ENCODE measurements at regions not wholly inside any gene's neighbourhood (a gene's known extent, or its start where the extent isn't known, plus 50 kb on each side); places are given as distances from the start of the nearest gene placed in this dataset.

DNA sequence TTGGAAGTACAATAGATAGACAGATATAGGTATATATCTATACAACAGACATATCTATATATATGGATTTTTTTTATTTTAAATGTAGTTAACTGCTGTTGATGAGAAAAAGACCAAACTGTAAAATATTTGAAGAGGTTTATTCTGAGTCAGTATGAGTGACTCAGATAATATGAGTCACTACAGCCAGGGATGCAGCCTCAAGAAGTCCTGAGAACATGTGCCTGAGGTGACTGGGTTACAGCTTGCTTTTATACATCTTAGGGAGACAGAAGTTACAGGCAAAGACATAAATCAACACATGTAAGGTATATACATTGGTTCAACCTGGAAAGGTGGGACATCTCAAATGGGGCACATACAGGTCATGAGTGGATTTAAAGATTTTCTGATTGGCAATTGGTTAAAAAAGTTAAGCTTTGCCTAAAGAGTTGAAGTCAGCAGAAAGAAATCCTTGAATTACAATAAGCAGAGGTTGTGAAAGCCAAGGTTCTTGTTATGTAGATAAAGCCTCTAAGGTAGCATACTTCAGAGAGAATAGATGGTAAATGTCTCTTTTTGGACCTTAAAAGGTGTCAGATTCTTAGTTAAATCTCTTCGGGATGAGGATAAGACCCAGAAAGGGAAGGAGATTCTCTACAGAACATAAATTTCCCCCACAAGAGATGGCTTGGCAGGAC is 149.9 kb downstream of the RBM43 start:
- ATAC-seq (no peak), DNase-seq (no peak)
- Mint-ChIP-seq H3K9me3 (no peaks in the 10 kb centered on the region), H3K27ac (no peak overlapping the region), H3K4me1 (no peaks in the 10 kb centered on the region), H3K4me3 (no peak overlapping the region), H3K27me3 (peaks cover 20% of the 10 kb centered on the region)

DNA sequence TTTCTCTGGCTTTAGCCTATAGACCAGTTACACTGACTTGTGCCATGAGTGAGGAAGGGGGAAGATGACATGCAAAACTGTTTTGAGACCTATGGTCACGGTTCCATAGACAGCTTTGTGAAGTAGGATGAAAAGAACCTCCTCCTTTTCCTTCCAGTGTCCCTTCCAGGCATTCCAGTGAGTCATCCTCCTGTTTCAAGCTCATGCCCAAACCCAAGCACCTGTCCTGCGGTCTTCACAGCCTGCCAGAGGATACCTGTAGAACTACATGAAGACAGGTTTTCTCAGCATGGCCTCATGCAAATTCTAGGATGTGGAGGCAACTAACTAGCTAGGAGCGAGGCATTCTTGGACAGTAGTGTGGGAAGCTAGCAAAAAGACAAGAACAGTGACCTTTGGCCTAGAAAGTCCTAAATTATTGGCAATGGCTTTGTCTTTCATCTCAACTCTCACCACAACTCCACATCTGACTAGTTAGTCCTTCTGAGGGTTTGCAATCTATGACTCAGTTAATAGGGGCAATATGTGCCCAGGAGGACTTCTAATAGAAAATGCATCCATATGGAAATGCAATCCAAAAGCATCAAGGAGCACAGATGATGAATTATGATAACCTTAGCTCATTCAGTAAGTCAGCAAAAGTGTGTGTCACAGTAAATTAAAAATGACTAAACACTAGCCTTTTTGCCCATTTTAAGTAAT is 154.7 kb downstream of the RBM43 start:
- H3K27me3 Mint-ChIP-seq: no peaks in the 10 kb centered on the region
- no peaks in the 10 kb centered on the region for H3K9me3 Mint-ChIP-seq
- no peak overlapping the region for H3K4me3 Mint-ChIP-seq
- no peak overlapping the region for H3K27ac Mint-ChIP-seq
- ATAC-seq (no peak), DNase-seq (no peak)
- no peaks in the 10 kb centered on the region for H3K4me1 Mint-ChIP-seq

DNA sequence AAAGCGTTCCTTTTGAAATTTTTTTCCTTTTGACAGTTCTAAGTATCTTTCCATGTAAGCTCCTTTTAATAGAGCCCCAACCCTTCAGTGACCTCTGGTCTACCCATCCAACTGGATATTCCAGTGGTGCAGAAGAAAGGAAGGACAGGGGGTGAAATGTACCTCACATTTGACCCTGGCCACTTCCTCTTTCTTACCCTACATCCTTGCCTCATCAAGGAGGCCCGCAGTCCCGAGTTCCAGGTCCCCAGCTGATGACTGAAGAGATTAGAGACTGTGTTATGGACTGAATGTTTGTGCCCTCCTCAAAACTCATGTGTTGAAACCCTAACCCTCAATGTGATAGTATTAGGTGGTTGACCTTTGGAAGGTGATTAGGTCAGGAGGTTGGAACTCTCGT is 158.1 kb downstream of the RBM43 start:
- no peak for DNase-seq
- no peaks in the 10 kb centered on the region for H3K27me3 Mint-ChIP-seq
- H3K4me3 Mint-ChIP-seq: no peak overlapping the region
- H3K9me3 Mint-ChIP-seq: no peaks in the 10 kb centered on the region
- H3K4me1 Mint-ChIP-seq: no peaks in the 10 kb centered on the region
- no peak for ATAC-seq
- H3K27ac Mint-ChIP-seq: no peak overlapping the region

DNA sequence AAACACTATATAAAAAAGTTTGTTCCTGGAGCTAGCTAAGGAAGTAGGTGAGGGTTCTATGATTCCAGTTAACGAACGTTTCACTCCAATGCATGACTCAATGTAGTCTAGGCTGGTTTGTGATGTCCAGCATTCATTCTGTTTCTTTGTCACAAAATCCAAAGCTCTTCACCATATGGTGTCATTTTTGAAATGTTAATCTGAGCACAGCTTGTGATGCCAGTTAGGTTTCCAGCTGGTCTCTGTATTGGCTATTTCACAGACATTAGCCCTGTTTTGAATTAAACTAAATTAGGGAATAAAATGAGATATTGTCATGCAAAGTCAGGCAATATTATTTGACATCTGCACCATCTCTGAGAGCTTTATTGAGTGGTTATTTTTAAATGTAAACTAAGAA is 159.4 kb downstream of the RBM43 start:
- no peak overlapping the region for H3K27ac Mint-ChIP-seq
- H3K4me1 Mint-ChIP-seq: no peaks in the 10 kb centered on the region
- H3K9me3 Mint-ChIP-seq: no peaks in the 10 kb centered on the region
- ATAC-seq: no peak
- H3K4me3 Mint-ChIP-seq: no peak overlapping the region
- DNase-seq: no peak
- H3K27me3 Mint-ChIP-seq: peaks cover 5% of the 10 kb centered on the region

DNA sequence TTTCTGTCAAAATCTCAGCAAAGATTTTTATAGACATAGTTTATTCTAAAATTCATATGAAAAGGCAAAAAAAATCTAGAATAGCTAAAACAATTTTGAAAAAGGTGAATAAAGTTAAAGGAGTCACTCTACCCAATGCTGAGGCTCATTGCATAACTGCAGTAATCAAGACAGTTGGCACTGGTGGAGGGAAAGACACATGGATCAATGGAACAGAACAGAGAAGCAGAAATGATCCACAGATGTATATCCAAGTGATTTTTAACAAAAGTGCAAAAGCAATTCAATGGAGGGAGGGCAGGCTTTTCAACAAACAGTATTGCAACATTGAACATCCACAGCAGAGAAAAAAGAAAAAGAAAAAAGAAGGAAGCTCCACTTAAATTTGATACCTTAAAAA is 162.8 kb downstream of the RBM43 start:
- Mint-ChIP-seq H3K27me3 (peaks cover 13% of the 10 kb centered on the region), H3K27ac (no peak overlapping the region), H3K4me1 (no peaks in the 10 kb centered on the region), H3K9me3 (no peaks in the 10 kb centered on the region), H3K4me3 (no peak overlapping the region)
- DNase-seq (no peak), ATAC-seq (no peak)

DNA sequence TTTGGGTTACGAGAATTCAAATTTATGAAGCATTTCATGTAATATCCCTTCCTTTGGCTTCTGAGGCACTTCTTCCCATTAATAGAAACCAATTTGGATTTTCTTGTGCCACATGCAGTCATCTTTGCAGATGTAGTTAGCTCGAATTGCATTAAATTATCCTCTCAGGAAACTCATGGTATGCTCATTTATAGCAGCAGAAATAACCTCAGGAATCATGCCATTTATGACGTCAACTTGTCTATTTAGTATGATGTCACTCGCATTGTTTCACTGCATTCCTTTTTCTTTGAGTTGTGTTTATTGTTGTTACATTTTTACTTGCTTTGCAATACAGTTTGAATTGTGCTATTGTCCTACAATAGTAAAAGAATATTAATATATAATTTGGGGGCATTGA is 163.8 kb downstream of the RBM43 start:
- ATAC-seq: no peak
- H3K27ac Mint-ChIP-seq: no peak overlapping the region
- H3K27me3 Mint-ChIP-seq: peaks cover 13% of the 10 kb centered on the region
- H3K9me3 Mint-ChIP-seq: no peaks in the 10 kb centered on the region
- H3K4me3 Mint-ChIP-seq: no peak overlapping the region
- DNase-seq: no peak
- no peaks in the 10 kb centered on the region for H3K4me1 Mint-ChIP-seq

DNA sequence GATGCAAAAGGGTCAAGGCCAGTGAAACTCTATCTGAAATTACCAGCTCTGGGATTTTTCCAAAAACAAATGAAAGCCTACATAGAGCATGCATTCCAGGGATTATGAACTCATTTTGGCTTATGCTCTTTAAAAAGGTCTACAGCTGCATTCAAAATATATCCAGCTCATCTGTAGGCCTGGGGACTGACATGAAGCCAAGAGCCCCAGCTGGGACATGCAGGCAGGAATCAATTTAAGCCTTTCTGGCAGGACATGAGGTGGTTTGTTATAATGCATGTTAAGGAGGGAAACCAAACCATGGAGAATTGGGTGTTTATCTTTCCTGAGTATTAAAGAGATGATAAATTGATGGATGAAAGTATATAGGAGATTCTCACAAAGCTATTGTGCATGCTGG is 164.5 kb downstream of the RBM43 start:
- no peaks in the 10 kb centered on the region for H3K4me1 Mint-ChIP-seq
- ATAC-seq (no peak), DNase-seq (no peak)
- H3K9me3 Mint-ChIP-seq: no peaks in the 10 kb centered on the region
- H3K27me3 Mint-ChIP-seq: peaks cover 13% of the 10 kb centered on the region
- H3K27ac Mint-ChIP-seq: no peak overlapping the region
- no peak overlapping the region for H3K4me3 Mint-ChIP-seq

DNA sequence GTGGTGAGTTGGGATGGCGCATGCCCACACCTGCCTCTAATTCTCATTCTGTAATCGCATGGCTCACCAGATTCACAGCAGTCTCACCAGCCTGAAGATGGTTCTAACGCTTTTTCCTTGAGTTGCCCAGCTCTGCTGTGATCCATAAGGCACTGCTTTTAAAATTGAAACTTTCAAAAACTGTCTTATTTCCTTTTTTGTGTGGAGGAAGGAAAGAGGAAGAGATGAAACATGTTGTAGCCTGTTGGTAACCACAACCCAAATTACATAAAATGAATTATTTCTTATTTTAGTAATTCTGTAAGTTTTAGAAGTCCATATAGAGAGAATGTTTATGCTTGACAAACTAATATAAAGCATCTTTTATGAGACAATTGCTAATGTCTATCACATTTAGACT is 165.4 kb downstream of the RBM43 start:
- H3K9me3 Mint-ChIP-seq: no peaks in the 10 kb centered on the region
- H3K4me3 Mint-ChIP-seq: no peak overlapping the region
- no peaks in the 10 kb centered on the region for H3K4me1 Mint-ChIP-seq
- DNase-seq (no peak), ATAC-seq (no peak)
- H3K27me3 Mint-ChIP-seq: peaks cover 13% of the 10 kb centered on the region
- H3K27ac Mint-ChIP-seq: no peak overlapping the region

DNA sequence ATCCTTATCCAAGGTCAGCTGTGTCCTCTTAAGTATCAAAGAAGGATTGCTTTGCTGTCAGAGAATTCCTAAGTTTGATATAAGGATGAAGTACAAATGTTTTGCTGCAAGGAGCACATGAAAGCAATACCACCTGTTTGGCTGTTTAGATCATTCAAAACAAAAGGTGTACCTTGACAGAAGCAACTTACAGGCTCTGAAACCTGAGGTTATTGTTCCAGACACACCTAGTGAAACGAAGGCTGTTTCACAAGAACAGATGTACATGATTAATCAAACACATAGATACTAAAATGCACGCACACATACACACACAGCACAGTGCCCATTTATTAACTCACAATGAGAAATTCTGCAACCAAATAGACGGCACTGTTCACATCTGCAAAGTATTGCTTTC is 166.2 kb downstream of the RBM43 start:
- DNase-seq (no peak), ATAC-seq (no peak)
- no peaks in the 10 kb centered on the region for H3K9me3 Mint-ChIP-seq
- peaks cover 17% of the 10 kb centered on the region for H3K27me3 Mint-ChIP-seq
- H3K27ac Mint-ChIP-seq: no peak overlapping the region
- H3K4me3 Mint-ChIP-seq: no peak overlapping the region
- no peaks in the 10 kb centered on the region for H3K4me1 Mint-ChIP-seq

DNA sequence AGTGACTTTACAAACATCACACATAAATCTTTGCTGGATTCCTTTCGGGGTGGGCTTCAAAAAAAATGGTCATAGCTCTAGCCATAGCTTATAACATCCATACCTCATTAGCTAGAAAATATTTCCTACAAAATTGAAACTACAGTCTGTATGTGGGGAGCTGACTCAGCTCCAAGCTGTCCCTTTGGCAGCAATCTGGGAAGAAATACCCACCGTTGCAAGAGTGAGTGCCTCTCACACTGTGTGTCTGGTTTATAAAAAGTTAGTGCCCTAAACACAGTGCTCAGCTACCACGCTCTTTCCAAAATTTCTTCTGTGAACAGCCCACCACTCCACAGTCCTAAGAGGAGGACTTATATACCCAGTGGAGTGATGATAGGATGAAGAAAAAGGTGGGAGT is 170.1 kb downstream of the RBM43 start:
- Mint-ChIP-seq H3K4me1 (no peaks in the 10 kb centered on the region), H3K9me3 (no peaks in the 10 kb centered on the region), H3K4me3 (no peak overlapping the region), H3K27me3 (peaks cover 9% of the 10 kb centered on the region), H3K27ac (no peak overlapping the region)
- DNase-seq: no peak
- ATAC-seq: no peak

DNA sequence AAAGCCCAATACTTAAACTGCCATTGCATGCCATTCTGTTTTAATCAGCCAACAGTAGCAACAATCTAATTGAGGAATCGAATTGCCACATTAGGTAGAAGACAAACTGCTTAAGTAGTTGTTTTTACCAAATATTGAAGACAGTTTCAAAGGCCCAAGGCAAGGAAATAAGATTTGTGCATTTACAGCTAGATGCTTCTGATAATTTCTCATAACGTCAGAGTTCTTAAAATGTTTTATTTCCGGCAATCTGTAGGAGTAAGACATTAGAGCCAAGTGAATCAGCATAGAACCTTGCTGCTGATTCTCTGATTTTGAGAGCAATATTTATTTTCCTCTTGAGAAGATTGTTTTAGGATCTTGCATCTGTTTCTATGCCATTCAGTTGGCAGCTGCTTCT is 174.3 kb downstream of the RBM43 start:
- H3K4me3 Mint-ChIP-seq: no peak overlapping the region
- H3K9me3 Mint-ChIP-seq: no peaks in the 10 kb centered on the region
- H3K4me1 Mint-ChIP-seq: no peaks in the 10 kb centered on the region
- peaks cover 19% of the 10 kb centered on the region for H3K27me3 Mint-ChIP-seq
- ATAC-seq: no peak
- DNase-seq: no peak
- no peak overlapping the region for H3K27ac Mint-ChIP-seq

DNA sequence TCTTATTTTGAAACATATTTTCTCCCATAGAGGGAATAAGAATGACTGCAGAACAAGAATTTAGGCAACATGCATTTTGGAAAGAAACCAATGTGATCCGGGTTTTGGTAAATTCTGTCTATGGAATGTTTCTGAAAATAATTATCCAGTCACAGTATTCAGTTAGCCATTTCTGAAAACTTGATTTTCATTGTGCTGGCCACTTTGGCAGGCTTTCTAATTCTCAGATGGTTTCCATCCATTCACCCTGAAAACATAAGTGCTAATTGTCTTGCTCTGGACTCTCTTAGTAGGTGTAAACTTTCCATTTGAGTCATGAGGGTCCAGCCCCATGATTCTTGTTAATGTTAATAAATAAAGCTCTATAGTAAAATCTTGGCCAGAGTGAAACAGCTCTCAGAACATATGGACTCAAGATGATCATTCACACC is 176.5 kb downstream of the RBM43 start:
- DNase-seq: no peak
- Mint-ChIP-seq H3K4me1 (no peaks in the 10 kb centered on the region), H3K27ac (no peak overlapping the region), H3K9me3 (no peaks in the 10 kb centered on the region), H3K27me3 (peaks cover 14% of the 10 kb centered on the region), H3K4me3 (no peak overlapping the region)
- no peak for ATAC-seq

DNA sequence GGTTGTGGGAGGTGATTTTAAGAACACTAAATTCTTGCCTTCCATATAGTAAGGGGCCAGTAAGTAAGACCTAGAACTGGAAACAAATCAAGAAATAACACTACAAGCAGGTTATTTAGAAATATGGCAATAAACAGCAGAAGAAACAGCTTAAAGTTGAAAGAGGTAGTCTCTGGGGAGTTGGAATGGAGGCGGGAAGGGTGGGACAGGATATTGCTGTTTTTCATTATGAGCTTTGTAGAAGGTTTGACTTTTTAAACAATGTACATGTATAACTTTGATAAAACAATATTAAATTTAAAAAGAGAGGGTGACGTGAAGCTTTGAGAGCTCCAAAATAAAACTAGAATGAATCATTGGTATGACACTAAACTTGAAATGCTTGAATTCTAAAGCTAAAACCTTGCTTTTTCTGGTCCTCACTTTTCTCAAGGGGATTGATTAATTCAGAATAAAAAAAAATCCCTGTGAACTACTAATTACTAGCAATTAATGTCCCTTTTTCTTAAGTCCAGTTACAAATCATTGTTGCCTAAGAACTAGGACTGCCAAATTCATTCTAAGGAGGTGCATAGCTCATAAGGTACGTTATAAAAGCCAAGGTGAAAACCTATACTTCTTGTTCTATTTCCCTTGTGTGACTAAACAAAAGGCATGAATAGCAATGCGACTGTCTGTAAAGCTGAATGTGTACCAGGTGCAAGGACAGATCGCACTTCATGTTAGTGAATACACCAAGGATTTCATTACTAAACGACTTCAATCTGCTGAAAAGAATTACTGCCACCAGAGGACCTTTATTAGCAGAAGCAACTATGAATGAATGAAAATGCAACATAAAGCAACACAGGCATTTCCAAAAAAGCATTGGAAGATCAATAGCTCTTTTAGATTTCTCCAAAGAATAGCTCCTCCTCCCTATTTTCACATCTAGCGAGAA is 177.5 kb downstream of the RBM43 start:
- ATAC-seq (no peak), DNase-seq (no peak)
- Mint-ChIP-seq H3K27me3 (peaks cover 19% of the 10 kb centered on the region), H3K4me1 (no peaks in the 10 kb centered on the region), H3K27ac (no peak overlapping the region), H3K9me3 (no peaks in the 10 kb centered on the region), H3K4me3 (no peak overlapping the region)

DNA sequence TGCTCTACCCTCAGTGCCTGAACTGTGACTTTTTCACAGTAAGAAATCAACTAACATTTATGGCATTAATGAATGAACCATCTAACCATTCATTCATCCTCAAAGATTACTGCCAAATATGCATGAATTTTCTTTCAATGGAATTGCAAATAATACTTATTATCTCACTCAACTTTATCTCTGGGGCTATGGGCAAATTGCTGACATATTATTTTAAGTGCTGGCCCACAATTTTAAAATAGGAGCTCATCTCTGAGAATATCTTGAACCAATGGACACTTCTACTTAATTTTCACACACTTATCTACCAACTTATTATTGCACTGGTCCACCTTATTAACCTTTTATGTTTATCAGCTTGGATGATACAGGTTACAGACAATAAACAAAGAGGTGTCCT is 182.8 kb downstream of the RBM43 start:
- Mint-ChIP-seq H3K4me1 (no peaks in the 10 kb centered on the region), H3K9me3 (no peaks in the 10 kb centered on the region), H3K27me3 (peaks cover 32% of the 10 kb centered on the region), H3K4me3 (no peak overlapping the region), H3K27ac (no peak overlapping the region)
- DNase-seq (no peak), ATAC-seq (no peak)

DNA sequence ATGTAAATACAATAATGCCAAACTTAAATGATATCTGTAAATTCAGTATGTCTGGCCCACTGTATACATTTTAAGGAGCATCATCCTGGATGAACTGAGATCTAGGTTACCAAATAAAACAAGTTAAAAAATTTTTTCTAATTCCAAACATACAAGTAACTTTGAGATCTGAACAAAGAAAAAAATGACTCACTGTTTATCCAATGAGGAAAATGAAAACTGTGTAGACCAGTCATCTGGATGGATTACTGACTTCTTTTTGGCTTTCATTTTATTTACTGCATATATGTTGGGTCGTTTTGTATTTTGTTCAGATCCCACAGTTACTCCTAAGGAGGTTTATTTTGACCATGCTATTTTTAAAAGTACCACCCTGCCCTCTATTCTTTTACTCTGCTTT is 189.8 kb downstream of the RBM43 start:
- ATAC-seq (no peak), DNase-seq (no peak)
- H3K4me3 Mint-ChIP-seq: no peak overlapping the region
- no peak overlapping the region for H3K27ac Mint-ChIP-seq
- H3K9me3 Mint-ChIP-seq: no peaks in the 10 kb centered on the region
- H3K27me3 Mint-ChIP-seq: peaks cover 26% of the 10 kb centered on the region
- H3K4me1 Mint-ChIP-seq: no peaks in the 10 kb centered on the region

DNA sequence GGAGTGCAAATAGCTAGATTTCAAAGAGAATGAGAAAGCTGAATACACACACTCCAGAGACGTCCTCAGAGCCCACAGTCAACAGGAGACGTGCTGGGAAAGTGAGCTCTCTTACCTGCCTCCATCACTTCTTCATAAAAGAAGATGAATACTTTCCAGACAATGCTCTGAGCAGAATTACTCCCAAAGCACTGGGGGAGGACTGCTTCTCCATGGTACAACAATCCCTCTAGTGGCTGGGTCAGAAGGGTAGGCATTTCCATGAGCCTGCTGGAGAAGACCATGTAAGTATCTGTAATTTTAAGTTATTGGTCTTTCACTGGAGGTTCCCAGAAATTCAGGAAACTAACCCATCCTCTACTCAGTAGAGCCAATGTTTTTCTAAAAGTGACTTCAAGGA is 190.3 kb downstream of the RBM43 start:
- H3K4me1 Mint-ChIP-seq: no peaks in the 10 kb centered on the region
- no peak overlapping the region for H3K27ac Mint-ChIP-seq
- no peaks in the 10 kb centered on the region for H3K9me3 Mint-ChIP-seq
- ATAC-seq: no peak
- H3K27me3 Mint-ChIP-seq: peaks cover 26% of the 10 kb centered on the region
- no peak overlapping the region for H3K4me3 Mint-ChIP-seq
- DNase-seq: no peak

Measured in stimulated activated naive CD8-positive, alpha-beta T cell treated with anti-CD3 and anti-CD28 coated beads, Interleukin-15, amount 100 ng/mL, for 72 hours (primary cell).